ENCODE measurements at regions not wholly inside any gene's neighbourhood (a gene's known extent, or its start where the extent isn't known, plus 50 kb on each side); places are given as distances from the start of the nearest gene placed in this dataset.

GRCh38 chr5:14038341-14038959, 94.0 kb upstream of the DNAH5 start (continued):
- TF ChIP-seq SAP130 (CRISPR knock-in tag; IDR thresholded peaks at IDR 0.05; ENCODE audit: low read depth) (peak; percentile 37), ZSCAN25 (CRISPR knock-in tag; IDR thresholded peaks at IDR 0.05) (no peak), IRF9 (CRISPR knock-in tag; IDR thresholded peaks at IDR 0.05; ENCODE audit: borderline replicate concordance) (no peak), ZNF749 (CRISPR knock-in tag; IDR thresholded peaks at IDR 0.05; ENCODE audit: borderline replicate concordance) (no peak), ZNF407 (CRISPR knock-in tag; IDR thresholded peaks at IDR 0.05; ENCODE audit: not compliant biosample characterization) (no peak), HNRNPL (IDR thresholded peaks at IDR 0.05; ENCODE audit: low read depth, low read length) (no peak), BRD4 (CRISPR knock-in tag; IDR thresholded peaks at IDR 0.05) (no peak), ZSCAN29 (CRISPR knock-in tag; conservative IDR thresholded peaks at IDR 0.05) (no peak), SMAD9 (CRISPR knock-in tag; IDR thresholded peaks at IDR 0.05) (no peak), EP300 (IDR thresholded peaks at IDR 0.05; ENCODE audit: low read depth in 2 of 2, low read length in 2 of 2) (peak in 1 of 2 experiments; percentile 52; a peak in 1 of 4 replicates), EP300 (CRISPR knock-in tag; IDR thresholded peaks at IDR 0.05; ENCODE audit: borderline replicate concordance) (0 out of 2 replicates have a peak, but pooled peaks have one; percentile 19), REXO4 (CRISPR knock-in tag; IDR thresholded peaks at IDR 0.05; ENCODE audit: borderline replicate concordance) (no peak), HIVEP1 (CRISPR knock-in tag; IDR thresholded peaks at IDR 0.05) (no peak), ZNF432 (CRISPR knock-in tag; IDR thresholded peaks at IDR 0.05; ENCODE audit: borderline replicate concordance) (no peak), KMT2A (CRISPR knock-in tag; IDR thresholded peaks at IDR 0.05) (no peak), U2AF2 (IDR thresholded peaks at IDR 0.05; ENCODE audit: low read depth, low read length) (no peak), MIER3 (CRISPR knock-in tag; IDR thresholded peaks at IDR 0.05; ENCODE audit: borderline replicate concordance) (no peak), GMEB2 (CRISPR knock-in tag; IDR thresholded peaks at IDR 0.05; ENCODE audit: low read depth) (no peak)

Data from HepG2 (cell line).